Fibroblast of pulmonary artery (primary cell): ENCODE measurements at regions not wholly inside any gene's neighbourhood (a gene's known extent, or its start where the extent isn't known, plus 50 kb on each side); places are given as distances from the start of the nearest gene placed in this dataset.

Experiments used
- DNase-seq: peaks from one replicate; pipeline ENCODE4 v3.0.0-alpha.2; 2010; ENCODE audit warnings: low read depth
- H3K4me3 ChIP-seq: replicated peaks from 2 replicates; pipeline ENCODE4 v1.5.1; 2011; ENCODE audit warnings: low read depth, mild to moderate bottlenecking, control low read depth, low read length, moderate library complexity
- CTCF ChIP-seq: IDR thresholded peaks from 2 replicates; pipeline ENCODE4 v1.5.1; 2011; ENCODE audit warnings: mild to moderate bottlenecking, control low read depth, low read length, inconsistent platforms; ENCODE audit errors: missing control alignments

- no peak for TF ChIP-seq CTCF
- no peak for DNase-seq
- H3K4me3 ChIP-seq, result no peak overlapping the region
These were observed 294.6 kb downstream of the MEX3B start for GRCh38 chr15:81751256-81751655.

GRCh38 chr15:81749716-81750375 is 296.0 kb downstream of the MEX3B start:
- no peak for TF ChIP-seq CTCF
- DNase-seq, result no peak
- H3K4me3 ChIP-seq, result no peak overlapping the region

GRCh38 chr15:81747482-81747881 is 298.3 kb downstream of the MEX3B start:
- no peak for DNase-seq
- TF ChIP-seq CTCF, result no peak
- H3K4me3 ChIP-seq, result no peak overlapping the region

GRCh38 chr15:81747026-81747425 is 298.8 kb downstream of the MEX3B start:
- no peak for DNase-seq
- TF ChIP-seq CTCF, result no peak
- no peak overlapping the region for H3K4me3 ChIP-seq

GRCh38 chr15:81744364-81744763 is 301.5 kb downstream of the MEX3B start:
- H3K4me3 ChIP-seq, result no peak overlapping the region
- no peak for TF ChIP-seq CTCF
- DNase-seq, result no peak

- TF ChIP-seq CTCF, result no peak
These were observed 305.4 kb downstream of the MEX3B start for GRCh38 chr15:81740416-81740815.

GRCh38 chr15:81729340-81729739 is 316.5 kb downstream of the MEX3B start:
- TF ChIP-seq CTCF, result no peak
- no peak for DNase-seq
- H3K4me3 ChIP-seq, result no peak overlapping the region

More at GRCh38 chr15:81740416-81740815, 305.4 kb downstream of the MEX3B start:
- H3K4me3 ChIP-seq, result no peak overlapping the region
- no peak for DNase-seq
